NCI-H1694 (cell line): ENCODE measurements at regions not wholly inside any gene's neighbourhood (a gene's known extent, or its start where the extent isn't known, plus 50 kb on each side); places are given as distances from the start of the nearest gene placed in this dataset.
A peak's percentile ranks its signal among the peaks of the same experiment; 100 is the strongest.
"Not testable (repeated sequence)": the region's sequence is repeated elsewhere in the genome, so short reads cannot be mapped to it uniquely, and the experiment has no call there.

ENCODE experiments used
- DNase-seq: peaks from one replicate; lab custom pipeline; 2025; lab: John Stamatoyannopoulos, UW

- no peak for DNase-seq
These were observed 276.0 kb downstream of the SOX2 start for GRCh38 chr3:181987736-181988135.

DNA sequence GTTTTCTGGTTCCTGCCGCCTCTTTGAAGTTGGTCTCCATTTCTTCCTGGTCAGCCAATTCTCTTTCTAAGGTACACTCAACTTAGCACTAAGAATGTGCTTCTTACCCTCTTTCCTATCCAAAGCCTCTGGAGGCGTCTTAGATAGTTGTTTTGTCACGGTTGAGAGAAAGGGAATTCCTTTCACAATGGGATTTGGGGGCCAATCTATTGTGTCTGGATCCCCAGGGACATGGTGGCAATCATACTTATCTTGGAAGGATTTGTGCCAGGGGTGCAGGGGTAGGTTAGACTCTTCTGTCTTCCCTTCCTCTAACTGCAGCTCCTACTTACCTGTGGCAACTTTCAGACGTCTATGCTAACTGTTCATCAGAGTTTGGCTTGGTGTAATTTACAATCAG, 287.1 kb downstream of the SOX2 start:
- DNase-seq: no peak

DNA sequence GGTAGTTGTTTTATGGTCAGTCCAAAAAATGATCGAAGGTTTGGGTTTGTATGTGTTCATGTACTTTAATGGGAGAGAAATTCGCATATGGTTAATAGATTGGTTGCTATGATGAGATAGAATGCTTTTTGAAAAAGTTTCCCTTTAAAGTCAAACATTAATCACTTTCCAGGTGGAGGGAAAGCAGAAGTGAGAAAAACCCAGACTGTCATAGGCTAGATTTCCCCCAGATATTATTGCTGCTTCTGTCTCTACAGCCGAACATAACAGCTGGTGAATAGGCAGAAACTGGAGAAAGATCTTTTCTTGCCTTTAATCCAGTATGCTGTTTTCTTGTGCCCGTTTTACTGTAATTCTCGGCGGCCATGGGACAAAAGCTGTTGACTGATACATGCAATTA, 287.6 kb downstream of the SOX2 start:
- DNase-seq: no peak

DNA sequence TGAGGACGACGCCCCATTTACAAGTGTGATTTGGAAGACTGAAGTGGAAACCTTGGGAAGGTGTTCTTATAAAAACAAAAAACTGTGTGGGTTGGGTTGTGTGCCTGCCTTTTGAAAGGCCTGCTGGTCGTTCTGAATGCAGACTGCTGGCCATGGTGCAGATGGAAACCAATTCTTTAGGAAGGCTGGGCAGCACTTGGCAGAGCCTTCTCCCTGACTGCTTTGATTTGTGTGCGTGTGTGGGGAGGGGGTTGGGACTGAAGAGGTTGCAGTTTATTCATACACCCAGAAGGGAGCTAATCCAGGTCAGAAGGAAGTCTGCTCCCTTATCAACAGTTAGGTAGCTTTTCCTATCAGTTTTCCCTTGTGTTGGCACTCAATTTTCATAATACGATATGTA, 288.7 kb downstream of the SOX2 start:
- DNase-seq: no peak

- DNase-seq: no peak
These were observed 293.5 kb downstream of the SOX2 start for GRCh38 chr3:182005219-182005618.

- no peak for DNase-seq
These were observed 294.0 kb downstream of the SOX2 start for GRCh38 chr3:182005701-182006100.

- DNase-seq: no peak
These were observed 294.7 kb downstream of the SOX2 start for GRCh38 chr3:182006431-182006830.

GRCh38 chr3:182007441-182007840, 295.7 kb downstream of the SOX2 start:
- DNase-seq: no peak

DNA sequence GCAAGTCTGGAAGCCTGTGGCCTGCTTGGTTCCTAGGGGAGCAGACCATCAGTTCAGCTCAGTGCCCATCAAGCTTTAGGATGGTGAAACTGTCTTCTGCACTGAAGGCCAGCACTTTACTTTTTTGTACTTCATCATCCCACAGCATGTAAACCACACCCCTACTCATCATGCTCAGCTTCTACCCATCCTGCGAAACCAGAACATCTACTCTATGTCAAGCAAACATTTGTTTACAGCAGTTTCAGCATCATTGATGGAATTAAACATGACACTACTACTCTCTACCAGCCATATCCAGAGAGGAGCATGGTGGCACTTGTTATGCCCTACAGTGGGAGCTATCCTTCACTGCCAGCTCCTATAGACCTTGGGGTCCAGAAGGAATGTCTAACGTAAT, 306.6 kb downstream of the SOX2 start:
- no peak for DNase-seq

GRCh38 chr3:182019926-182020325, 308.2 kb downstream of the SOX2 start:
- no peak for DNase-seq

DNA sequence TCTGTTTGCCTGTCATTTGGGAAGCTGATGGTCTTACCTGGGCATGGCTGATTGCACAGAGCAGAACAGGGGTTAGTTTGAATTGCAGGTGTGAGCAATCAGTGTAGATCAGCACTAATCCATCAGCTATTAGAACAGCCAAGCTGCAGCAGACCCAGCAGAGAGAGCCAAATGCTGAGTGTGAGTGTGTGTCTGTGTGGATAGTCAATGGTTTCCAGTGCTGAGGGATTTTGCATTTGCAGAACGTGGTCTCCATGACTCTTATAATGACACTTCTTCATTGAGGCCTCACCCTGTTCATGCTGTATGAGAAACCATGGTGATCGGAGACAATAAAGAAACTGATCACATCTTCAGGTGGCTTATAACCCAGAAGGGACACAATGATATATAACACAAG, 312.1 kb downstream of the SOX2 start:
- DNase-seq: no peak

DNA sequence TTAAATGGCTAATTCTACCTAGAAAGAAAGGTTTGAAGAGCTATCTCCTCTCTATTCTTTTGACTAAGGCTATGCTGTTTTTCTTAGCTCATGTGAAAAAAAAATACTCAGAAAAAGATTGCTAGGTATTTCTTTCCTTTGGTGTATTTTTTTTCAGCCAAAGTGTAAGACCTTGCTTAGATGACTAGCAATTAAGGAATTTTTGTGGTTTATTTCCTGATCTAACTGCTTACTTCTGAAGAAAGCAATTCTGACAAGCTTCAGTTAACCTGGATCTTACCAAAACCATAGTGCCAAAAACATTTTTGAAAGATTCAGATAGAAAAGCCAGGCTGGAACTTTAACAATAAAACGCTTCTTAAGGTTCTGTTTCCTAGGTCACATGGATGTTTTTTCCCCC, 315.6 kb downstream of the SOX2 start:
- no peak for DNase-seq

DNA sequence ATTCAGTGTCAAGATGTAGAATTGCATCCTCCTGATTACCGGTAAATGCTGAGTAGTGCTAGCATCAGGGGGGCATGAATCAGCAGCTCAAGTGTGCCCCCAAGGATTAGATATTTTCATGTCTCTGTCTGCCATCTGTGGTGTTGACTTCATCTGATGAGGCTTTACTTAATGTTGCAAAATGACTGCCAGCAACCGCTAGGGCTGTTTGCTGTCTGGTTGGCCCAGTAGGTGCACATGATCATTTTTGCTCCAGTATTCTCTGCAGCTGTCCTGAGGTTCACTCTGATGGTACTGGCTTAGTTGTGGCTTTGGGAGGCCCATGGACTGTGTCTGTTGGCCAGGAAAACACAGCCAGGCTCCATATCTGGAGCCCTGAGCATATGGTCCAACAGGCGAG, 316.4 kb downstream of the SOX2 start:
- DNase-seq: no peak

DNA sequence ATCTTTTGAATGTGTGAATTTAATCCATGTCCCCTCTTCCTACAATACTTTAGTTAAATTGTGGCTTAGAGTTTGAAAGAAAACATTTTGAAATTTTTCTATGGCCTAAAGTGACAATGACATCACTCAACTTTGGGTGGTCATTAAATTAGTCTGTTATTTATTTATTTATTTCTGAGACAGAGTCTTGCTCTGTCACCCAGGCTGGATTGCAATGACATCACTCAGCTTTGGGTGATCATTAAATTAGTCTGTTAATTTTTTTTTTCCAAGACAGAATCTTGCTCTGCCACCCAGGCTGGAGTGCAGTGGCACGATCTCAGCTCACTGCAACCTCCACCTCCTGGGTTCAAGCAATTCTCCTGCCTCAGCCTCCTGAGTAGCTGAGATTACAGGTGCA, 322.5 kb downstream of the SOX2 start:
- not testable (repeated sequence) for DNase-seq

GRCh38 chr3:182035324-182035723, 323.6 kb downstream of the SOX2 start:
- DNase-seq: no peak

DNA sequence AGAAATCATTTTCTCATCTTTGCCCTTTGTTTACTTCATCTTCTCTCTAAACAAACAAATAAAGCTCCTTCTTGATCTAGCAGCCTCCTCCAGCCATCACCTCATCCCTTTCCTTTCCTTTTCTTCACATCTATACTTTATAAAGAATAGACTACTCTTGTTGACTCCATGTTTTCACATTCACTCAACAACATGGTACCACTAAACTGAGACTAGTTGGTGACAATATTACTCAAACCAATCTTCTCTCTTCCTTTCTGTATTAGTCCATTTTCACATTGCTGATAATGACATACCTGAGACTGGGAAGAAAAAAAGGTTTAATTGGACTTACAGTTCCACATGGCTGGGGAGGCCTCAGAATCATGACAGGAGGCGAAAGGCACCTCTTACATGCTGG, 324.7 kb downstream of the SOX2 start:
- no peak for DNase-seq

- peak; percentile 63 for DNase-seq
These were observed 330.1 kb downstream of the SOX2 start for GRCh38 chr3:182041668-182042291.

DNA sequence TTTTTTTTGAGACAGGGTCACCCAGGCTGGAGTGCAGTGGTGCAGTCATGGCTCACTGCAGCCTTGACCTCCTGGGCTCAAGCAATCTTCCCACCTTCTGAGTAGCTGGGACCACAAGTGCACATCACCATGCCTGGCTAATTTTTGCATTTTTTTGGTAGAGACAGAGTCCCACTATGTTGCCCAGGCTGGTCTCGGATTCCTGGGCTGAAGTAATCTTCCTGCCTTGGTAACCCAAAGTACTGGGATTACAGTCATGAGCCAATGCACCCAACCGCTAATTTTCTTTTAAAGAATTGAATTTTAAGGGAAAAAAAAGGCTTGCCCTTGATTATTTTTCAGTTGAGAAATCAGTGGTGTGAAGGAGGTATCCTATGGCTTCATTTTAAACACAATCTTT, 334.0 kb downstream of the SOX2 start:
- no peak for DNase-seq

GRCh38 chr3:182046166-182046764, 334.5 kb downstream of the SOX2 start:
- no peak for DNase-seq

DNA sequence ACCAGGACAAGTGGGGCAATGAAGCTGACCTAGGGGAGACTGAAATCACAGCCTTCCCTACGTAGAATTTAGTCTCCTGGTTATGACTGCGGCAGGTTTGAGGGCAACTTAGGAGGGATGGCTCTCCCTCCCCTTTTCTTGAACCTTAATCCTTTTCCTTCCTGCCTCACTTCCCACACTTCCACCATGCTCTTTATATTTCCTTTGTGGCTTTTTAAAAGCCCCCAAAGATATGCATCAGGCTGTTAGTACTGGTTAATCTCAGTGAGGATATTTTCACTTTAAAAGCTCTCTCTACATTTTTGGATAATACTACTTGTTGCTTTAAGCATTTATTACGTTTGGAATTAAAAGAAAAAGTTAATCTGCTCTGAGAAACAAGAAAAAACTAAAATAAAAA, 339.2 kb downstream of the SOX2 start:
- DNase-seq: no peak

DNA sequence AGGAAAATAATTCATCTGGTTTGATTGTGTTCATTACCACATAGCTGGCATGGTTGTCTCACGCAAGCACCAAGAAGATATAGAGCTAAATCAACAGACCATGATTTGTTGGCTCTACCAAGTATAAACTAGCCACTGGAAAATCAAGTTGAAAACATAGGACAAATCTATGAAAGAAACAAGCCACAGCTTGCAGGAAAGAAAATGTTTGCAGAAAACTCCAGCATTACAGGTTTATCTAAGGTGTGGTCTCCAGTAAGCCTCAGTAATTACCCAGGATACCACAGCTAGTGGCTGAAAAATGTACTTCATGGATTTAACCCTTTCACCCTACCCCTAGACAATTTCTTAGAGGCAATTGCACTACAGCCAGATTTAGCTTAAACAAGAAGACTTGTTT, 340.6 kb downstream of the SOX2 start:
- no peak for DNase-seq

- no peak for DNase-seq
These were observed 341.0 kb downstream of the SOX2 start for GRCh38 chr3:182052757-182053156.

DNA sequence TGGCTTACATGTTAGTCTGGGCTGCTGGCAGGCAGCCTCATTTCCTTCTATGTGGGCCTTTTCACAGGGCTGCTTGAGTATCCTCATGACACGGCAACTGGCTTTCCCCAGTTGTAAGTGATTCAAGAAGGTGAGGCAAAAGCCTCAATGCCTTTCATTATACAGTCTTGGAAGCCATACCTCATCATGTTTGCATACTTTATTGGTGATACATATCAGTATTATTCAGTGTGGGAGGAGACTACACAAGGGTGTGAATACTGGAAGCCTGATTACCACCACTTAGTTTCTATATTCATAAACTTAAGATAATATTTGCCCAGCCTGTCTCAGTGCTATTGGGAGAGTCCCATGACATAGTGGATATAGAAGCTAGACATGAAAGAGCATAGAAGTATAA, 346.8 kb downstream of the SOX2 start:
- no peak for DNase-seq

DNA sequence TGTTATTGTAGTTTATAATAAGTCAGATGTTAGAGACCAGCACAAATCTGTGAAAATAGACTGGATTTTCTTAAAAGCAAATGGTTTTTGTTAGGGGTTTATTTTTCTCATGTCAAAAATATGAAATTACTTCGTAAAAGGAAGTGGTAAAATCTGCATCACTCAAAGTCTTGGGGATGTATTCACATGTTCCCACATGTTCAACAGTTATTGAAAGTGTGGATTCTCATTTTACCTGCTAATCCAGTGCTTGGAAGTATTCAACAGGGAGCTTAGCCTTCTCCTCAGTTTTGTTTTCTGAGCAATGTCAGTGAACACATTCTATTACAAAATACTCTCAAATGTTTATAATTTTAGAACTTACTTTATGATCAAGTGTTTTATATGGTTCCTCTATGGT, 352.0 kb downstream of the SOX2 start:
- no peak for DNase-seq
